DOHH2 (cell line): ENCODE measurements at regions not wholly inside any gene's neighbourhood (a gene's known extent, or its start where the extent isn't known, plus 50 kb on each side); places are given as distances from the start of the nearest gene placed in this dataset.

Experiments
- H3F3A ChIP-seq: fragments of 200-600 bp; sonication (generic), shearing (Covaris generic); 2 replicates; pipeline ENCODE4 v1.6.0; 2016; ENCODE audit warnings: antibody characterized with exemption, mild to moderate bottlenecking; ENCODE audit not compliant: control insufficient read depth, insufficient read depth
- H3K27ac ChIP-seq: fragments of 200-600 bp; sonication (generic); 2 replicates; pipeline ENCODE4 v1.5.1; 2014; ENCODE audit warnings: low read depth, mild to moderate bottlenecking, low read length, moderate library complexity
- H3K27me3 ChIP-seq: fragments of 200-600 bp; sonication (generic); 2 replicates; pipeline ENCODE4 v1.6.1; 2014; ENCODE audit warnings: mild to moderate bottlenecking, low read length, mixed read lengths; ENCODE audit not compliant: control insufficient read depth
- H3K36me3 ChIP-seq: fragments of 200-600 bp; sonication (generic); 2 replicates; pipeline ENCODE4 v1.6.1; 2014; ENCODE audit warnings: mild to moderate bottlenecking, low read length, moderate library complexity, mixed read lengths; ENCODE audit not compliant: control insufficient read depth
- H3K4me1 ChIP-seq: fragments of 200-600 bp; sonication (generic); 2 replicates; pipeline ENCODE4 v1.6.1; 2014; ENCODE audit warnings: mild to moderate bottlenecking, low read length, mixed read lengths; ENCODE audit not compliant: control insufficient read depth
- H3K4me2 ChIP-seq: fragments of 200-600 bp; sonication (generic); 2 replicates; pipeline ENCODE4 v1.6.0; 2014; ENCODE audit warnings: mild to moderate bottlenecking, low read length, moderate library complexity
- H3K4me3 ChIP-seq: fragments of 200-600 bp; sonication (generic); 2 replicates; pipeline ENCODE4 v1.5.1; 2014; ENCODE audit warnings: mild to moderate bottlenecking, low read length, mixed read lengths
- H3K79me2 ChIP-seq: fragments of 200-600 bp; sonication (generic); 2 replicates; pipeline ENCODE4 v1.6.1; 2014; ENCODE audit warnings: mild to moderate bottlenecking, low read length, mixed read lengths; ENCODE audit not compliant: control insufficient read depth
- H3K9me2 ChIP-seq: fragments of 200-600 bp; sonication (generic); replicated peaks from 2 replicates; pipeline ENCODE4 v1.6.1; 2014; ENCODE audit warnings: mild to moderate bottlenecking, low read length, mixed read lengths; ENCODE audit not compliant: control insufficient read depth
- H3K9me3 ChIP-seq: fragments of 200-600 bp; sonication (generic); 2 replicates; pipeline ENCODE4 v1.6.1; 2014; ENCODE audit warnings: antibody characterized with exemption, low read length, mixed read lengths; ENCODE audit not compliant: control insufficient read depth, insufficient read depth
- H4K20me1 ChIP-seq: fragments of 200-600 bp; sonication (generic); 2 replicates; pipeline ENCODE4 v1.6.0; 2014; ENCODE audit warnings: low read depth, mild to moderate bottlenecking, antibody characterized with exemption, low read length, moderate library complexity; ENCODE audit not compliant: control insufficient read depth, insufficient read depth
- CTCF ChIP-seq: fragments of 200-600 bp; sonication (generic); IDR thresholded peaks from one replicate; pipeline ENCODE4 v1.5.1; 2014; ENCODE audit warnings: antibody characterized with exemption, mild to moderate bottlenecking, low read depth, low read length; ENCODE audit not compliant: poor library complexity, severe bottlenecking
- EZH2phosphoT487 ChIP-seq: fragments of 200-600 bp; sonication (generic); IDR thresholded peaks from 2 replicates; pipeline ENCODE4 v1.6.1; 2017; ENCODE audit warnings: borderline replicate concordance, mild to moderate bottlenecking, antibody characterized with exemption, low read length, moderate library complexity, mixed read lengths

DNA sequence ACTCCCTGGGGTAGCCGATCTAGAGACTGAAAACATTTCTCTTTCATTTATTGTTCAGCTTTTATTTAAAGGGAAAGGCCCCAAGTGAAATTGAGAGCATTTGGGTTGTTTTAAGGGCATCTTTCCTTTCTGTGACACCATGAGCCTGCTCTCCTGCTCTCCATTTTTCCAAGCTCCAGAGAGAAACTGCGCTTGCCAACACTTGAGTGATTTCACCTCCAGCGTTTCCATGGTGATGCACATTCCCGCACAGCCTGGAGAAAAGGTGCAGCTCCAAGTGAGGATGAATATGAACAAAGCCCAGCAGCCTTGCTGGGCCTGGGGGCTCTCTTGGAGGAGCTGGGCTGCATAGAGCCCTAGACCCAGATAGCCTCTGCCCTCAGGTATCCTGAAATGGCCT, 159.2 kb upstream of the PPP2R3A start:
- Histone ChIP-seq H3K4me1 (no peaks in the 10 kb centered on the region), H3K4me2 (no peak overlapping the region), H4K20me1 (no peaks in the 10 kb centered on the region), H3K27ac (no peak overlapping the region), H3K36me3 (no peaks in the 10 kb centered on the region), H3K9me3 (no peaks in the 10 kb centered on the region), H3K27me3 (no peaks in the 10 kb centered on the region), H3F3A (no peaks in the 10 kb centered on the region), H3K79me2 (no peaks in the 10 kb centered on the region), H3K4me3 (no peak overlapping the region), H3K9me2 (no peaks in the 10 kb centered on the region)
- TF ChIP-seq EZH2phosphoT487 (no peak), CTCF (no peak)

DNA sequence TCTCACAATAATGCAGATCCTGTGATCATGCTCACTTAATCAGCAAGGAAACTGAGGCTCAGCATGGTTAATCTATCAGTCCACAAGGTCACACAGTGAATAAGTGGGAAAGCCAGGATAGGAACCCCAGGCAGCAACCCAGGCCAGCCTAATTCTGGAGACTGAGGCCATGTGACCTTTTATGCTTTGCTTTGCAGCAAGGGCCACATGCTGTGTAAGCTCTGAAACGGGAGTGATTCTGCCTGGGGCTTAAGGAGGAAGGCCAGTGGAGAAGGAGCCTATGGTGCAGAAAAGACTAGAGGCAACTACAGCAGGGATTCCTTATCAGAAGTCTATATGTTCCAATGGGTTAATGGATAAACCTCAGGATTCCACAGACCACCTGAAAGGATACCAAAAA, 157.6 kb upstream of the PPP2R3A start:
- Histone ChIP-seq H3K4me2 (no peak overlapping the region), H4K20me1 (no peaks in the 10 kb centered on the region), H3K9me3 (no peaks in the 10 kb centered on the region), H3K36me3 (no peaks in the 10 kb centered on the region), H3K4me3 (no peak overlapping the region), H3K27ac (no peak overlapping the region), H3F3A (no peaks in the 10 kb centered on the region), H3K27me3 (no peaks in the 10 kb centered on the region), H3K9me2 (no peaks in the 10 kb centered on the region), H3K79me2 (no peaks in the 10 kb centered on the region), H3K4me1 (no peaks in the 10 kb centered on the region)
- TF ChIP-seq CTCF: no peak
- no peak for TF ChIP-seq EZH2phosphoT487

DNA sequence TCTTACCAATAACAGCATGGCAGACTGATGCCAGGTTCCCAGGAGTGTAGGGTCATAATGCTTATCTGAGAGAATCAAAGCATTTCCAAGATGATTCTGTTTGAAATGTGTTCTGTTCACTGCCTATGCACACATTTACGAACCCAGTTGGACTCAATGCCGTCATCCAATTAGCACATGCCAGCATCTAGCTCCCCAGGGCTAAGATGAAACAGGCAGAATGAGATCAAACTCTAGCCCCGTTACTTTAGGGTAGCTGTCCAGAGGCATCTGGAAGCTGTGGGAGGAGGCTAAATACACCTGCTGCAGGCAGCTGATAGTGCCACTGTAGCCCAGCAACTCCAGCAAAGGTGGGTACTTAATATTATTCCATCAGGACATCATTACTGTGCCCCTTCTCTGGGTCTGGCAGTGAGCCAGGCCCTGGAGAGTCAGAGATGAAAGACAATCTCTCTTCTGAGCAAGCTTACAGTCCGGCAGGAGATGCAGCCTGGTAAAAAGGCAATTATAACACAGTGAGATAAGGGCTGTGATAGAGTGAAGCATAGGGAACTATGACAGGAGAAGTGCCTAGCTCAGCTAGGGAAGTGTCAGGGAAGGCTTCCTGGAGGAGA, 156.4 kb upstream of the PPP2R3A start:
- Histone ChIP-seq H3K27me3 (no peaks in the 10 kb centered on the region), H4K20me1 (no peaks in the 10 kb centered on the region), H3K9me2 (no peaks in the 10 kb centered on the region), H3K4me2 (no peak overlapping the region), H3K4me1 (no peaks in the 10 kb centered on the region), H3K79me2 (no peaks in the 10 kb centered on the region), H3K36me3 (no peaks in the 10 kb centered on the region), H3K27ac (no peak overlapping the region), H3F3A (no peaks in the 10 kb centered on the region), H3K9me3 (no peaks in the 10 kb centered on the region), H3K4me3 (no peak overlapping the region)
- no peak for TF ChIP-seq CTCF
- TF ChIP-seq EZH2phosphoT487: no peak

GRCh38 chr3:135811651-135812050, 153.9 kb upstream of the PPP2R3A start:
- no peaks in the 10 kb centered on the region for H3K36me3 ChIP-seq
- H3K4me2 ChIP-seq: no peak overlapping the region
- no peaks in the 10 kb centered on the region for H3F3A ChIP-seq
- no peaks in the 10 kb centered on the region for H3K4me1 ChIP-seq
- no peaks in the 10 kb centered on the region for H4K20me1 ChIP-seq
- H3K27ac ChIP-seq: no peak overlapping the region
- H3K9me2 ChIP-seq: no peaks in the 10 kb centered on the region
- H3K79me2 ChIP-seq: no peaks in the 10 kb centered on the region
- H3K27me3 ChIP-seq: no peaks in the 10 kb centered on the region
- H3K9me3 ChIP-seq: no peaks in the 10 kb centered on the region
- no peak overlapping the region for H3K4me3 ChIP-seq
- TF ChIP-seq CTCF (no peak), EZH2phosphoT487 (no peak)
